ENCODE measurements at regions not wholly inside any gene's neighbourhood (a gene's known extent, or its start where the extent isn't known, plus 50 kb on each side); places are given as distances from the start of the nearest gene placed in this dataset.

- no peak for DNase-seq
These were observed 437.0 kb downstream of the KLF12 start for GRCh38 chr13:73697166-73697565.

- DNase-seq: no peak
These were observed 437.5 kb downstream of the KLF12 start for GRCh38 chr13:73696713-73697112.

GRCh38 chr13:73696271-73696670 is 437.9 kb downstream of the KLF12 start:
- DNase-seq: no peak

- no peak for DNase-seq
These were observed 438.9 kb downstream of the KLF12 start for GRCh38 chr13:73695325-73695724.

- DNase-seq: no peak
These were observed 441.0 kb downstream of the KLF12 start for GRCh38 chr13:73693215-73693614.

- DNase-seq: no peak
These were observed 442.3 kb downstream of the KLF12 start for GRCh38 chr13:73691891-73692290.

GRCh38 chr13:73687929-73688328 is 446.3 kb downstream of the KLF12 start:
- DNase-seq: no peak

GRCh38 chr13:73687087-73687486 is 447.1 kb downstream of the KLF12 start:
- no peak for DNase-seq

- no peak for DNase-seq
These were observed 449.5 kb downstream of the KLF12 start for GRCh38 chr13:73684750-73685149.

- no peak for DNase-seq
These were observed 449.9 kb downstream of the KLF12 start for GRCh38 chr13:73684286-73684685.

- DNase-seq: no peak
These were observed 450.5 kb downstream of the KLF12 start for GRCh38 chr13:73683746-73684145.

- DNase-seq: no peak
These were observed 452.4 kb downstream of the KLF12 start for GRCh38 chr13:73681779-73682178.

GRCh38 chr13:73681015-73681414 is 453.2 kb downstream of the KLF12 start:
- DNase-seq: no peak

- DNase-seq: no peak
These were observed 457.1 kb downstream of the KLF12 start for GRCh38 chr13:73677048-73677601.

- DNase-seq: no peak
These were observed 457.6 kb downstream of the KLF12 start for GRCh38 chr13:73676550-73677047.

- no peak for DNase-seq
These were observed 458.4 kb downstream of the KLF12 start for GRCh38 chr13:73675821-73676220.

- no peak for DNase-seq
These were observed 459.6 kb downstream of the KLF12 start for GRCh38 chr13:73674570-73674969.

GRCh38 chr13:73673931-73674330 is 460.3 kb downstream of the KLF12 start:
- DNase-seq: no peak

- no peak for DNase-seq
These were observed 461.7 kb downstream of the KLF12 start for GRCh38 chr13:73672492-73672891.

- no peak for DNase-seq
These were observed 462.5 kb downstream of the KLF12 start for GRCh38 chr13:73671732-73672131.

GRCh38 chr13:73671011-73671410 is 463.2 kb downstream of the KLF12 start:
- no peak for DNase-seq

- no peak for DNase-seq
These were observed 466.4 kb downstream of the KLF12 start for GRCh38 chr13:73667756-73668155.

GRCh38 chr13:73665261-73665660 is 468.9 kb downstream of the KLF12 start:
- no peak for DNase-seq

- no peak for DNase-seq
These were observed 469.4 kb downstream of the KLF12 start for GRCh38 chr13:73664851-73665250.

- DNase-seq: no peak
These were observed 471.4 kb downstream of the KLF12 start for GRCh38 chr13:73662833-73663232.
